ENCODE measurements at regions not wholly inside any gene's neighbourhood (a gene's known extent, or its start where the extent isn't known, plus 50 kb on each side); places are given as distances from the start of the nearest gene placed in this dataset.

- TF ChIP-seq EZH2phosphoT487 (IDR thresholded peaks at IDR 0.05; ENCODE audit: borderline replicate concordance) = no peak
- TF ChIP-seq CTCF (conservative IDR thresholded peaks at IDR 0.05; ENCODE audit: low read length) = no peak
Measured at GRCh38 chr10:36771725-36772124, 353.7 kb upstream of the ANKRD30A start.

Data from Loucy (cell line).